ENCODE measurements at regions not wholly inside any gene's neighbourhood (a gene's known extent, or its start where the extent isn't known, plus 50 kb on each side); places are given as distances from the start of the nearest gene placed in this dataset.

- TF ChIP-seq CTCF (IDR thresholded peaks at IDR 0.05; ENCODE audit: borderline replicate concordance, insufficient read depth, low read depth, low read length): no peak
- H3K4me3 ChIP-seq (ENCODE audit: low read depth, low read length): no peak overlapping the region
Measured at GRCh38 chr4:8759987-8760386, 111.7 kb downstream of the HMX1 start.

DNA sequence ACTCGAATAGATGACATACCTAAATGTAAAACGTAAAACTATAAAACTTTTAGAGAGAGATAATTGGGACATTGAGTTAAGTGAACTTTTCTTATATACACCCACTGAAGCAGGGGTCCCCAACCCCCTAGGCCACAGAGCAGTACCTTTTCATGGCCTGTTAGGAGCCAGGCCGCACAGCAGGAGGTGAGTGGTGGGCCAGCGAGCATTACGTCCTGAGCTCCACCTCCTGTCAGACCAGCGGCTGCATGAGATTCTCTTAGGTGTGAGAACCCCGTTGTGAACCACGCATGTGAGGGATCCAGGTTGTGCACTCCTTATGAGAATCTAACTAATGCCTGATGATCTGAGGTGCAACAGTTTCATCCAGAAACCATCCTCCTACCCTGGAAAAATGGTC lies 114.8 kb downstream of the HMX1 start:
- no peak for TF ChIP-seq CTCF (IDR thresholded peaks at IDR 0.05; ENCODE audit: borderline replicate concordance, insufficient read depth, low read depth, low read length)

DNA sequence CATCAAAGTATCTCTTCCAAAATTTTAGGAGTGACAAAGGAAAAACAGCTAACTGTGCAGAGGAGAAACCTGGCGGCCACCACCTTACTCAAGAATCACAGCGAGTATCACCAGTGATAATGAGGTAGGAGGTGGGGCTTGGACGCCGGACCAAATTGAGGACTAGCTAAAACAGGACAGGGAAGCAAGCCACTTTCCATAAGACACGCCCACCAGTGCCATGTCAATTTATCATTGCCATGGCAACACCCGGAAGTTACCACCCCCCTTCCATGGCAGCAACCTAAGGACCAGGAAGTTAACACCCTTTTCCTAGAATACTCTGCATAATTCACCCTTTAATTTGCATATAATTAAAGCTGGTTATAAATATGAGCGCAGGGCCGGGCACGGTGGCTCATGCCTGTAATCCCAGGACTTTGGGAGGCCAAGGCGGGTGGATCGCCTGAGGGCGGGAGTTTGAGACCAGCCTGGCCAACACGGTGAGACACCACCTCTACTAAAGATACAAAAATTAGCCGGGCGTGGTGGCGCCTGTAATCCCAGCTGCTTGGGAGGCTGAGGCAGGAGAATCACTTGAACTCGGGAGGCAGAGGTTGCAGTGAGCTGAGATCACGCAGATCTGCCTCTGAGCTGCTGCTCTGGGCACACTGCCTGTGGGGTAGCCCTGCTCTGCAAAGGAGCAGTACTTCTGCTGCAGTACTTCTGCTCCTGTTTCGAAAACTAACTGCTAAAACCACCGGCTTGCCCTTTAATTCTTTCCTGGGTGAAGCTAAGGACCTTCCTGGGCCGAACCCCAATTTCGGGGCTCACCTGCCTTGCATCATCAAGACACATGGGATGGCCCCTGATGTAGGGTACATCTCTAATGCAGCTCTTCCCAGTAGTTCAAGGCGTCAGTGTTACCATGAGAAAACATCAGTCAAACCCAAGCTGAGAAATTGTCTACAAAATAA lies 116.7 kb downstream of the HMX1 start:
- TF ChIP-seq CTCF (IDR thresholded peaks at IDR 0.05; ENCODE audit: borderline replicate concordance, insufficient read depth, low read depth, low read length): no peak
- no peak overlapping the region for H3K4me3 ChIP-seq (ENCODE audit: low read depth, low read length)

More for the DNA sequence above, 114.8 kb downstream of the HMX1 start:
- H3K4me3 ChIP-seq (ENCODE audit: low read depth, low read length): no peak overlapping the region

DNA sequence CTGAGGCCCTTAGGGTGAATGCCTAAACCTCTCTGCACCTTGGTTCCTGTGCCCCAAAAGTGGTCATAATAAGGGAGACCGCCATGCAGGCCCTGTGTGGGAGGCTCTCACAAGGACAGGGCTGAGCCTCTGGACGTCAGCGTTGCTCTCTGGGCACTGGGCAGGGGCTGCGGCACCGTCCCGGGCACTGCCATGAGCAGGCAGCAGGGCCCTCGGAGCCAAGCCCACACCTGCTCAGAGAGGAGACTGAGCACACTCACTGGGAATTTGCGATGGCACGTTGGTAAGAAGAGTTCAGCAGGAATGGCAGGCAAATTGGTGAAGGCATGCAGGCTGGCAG lies 123.4 kb downstream of the HMX1 start:
- TF ChIP-seq CTCF (IDR thresholded peaks at IDR 0.05; ENCODE audit: borderline replicate concordance, insufficient read depth, low read depth, low read length): no peak
- H3K4me3 ChIP-seq (ENCODE audit: low read depth, low read length): no peak overlapping the region

DNA sequence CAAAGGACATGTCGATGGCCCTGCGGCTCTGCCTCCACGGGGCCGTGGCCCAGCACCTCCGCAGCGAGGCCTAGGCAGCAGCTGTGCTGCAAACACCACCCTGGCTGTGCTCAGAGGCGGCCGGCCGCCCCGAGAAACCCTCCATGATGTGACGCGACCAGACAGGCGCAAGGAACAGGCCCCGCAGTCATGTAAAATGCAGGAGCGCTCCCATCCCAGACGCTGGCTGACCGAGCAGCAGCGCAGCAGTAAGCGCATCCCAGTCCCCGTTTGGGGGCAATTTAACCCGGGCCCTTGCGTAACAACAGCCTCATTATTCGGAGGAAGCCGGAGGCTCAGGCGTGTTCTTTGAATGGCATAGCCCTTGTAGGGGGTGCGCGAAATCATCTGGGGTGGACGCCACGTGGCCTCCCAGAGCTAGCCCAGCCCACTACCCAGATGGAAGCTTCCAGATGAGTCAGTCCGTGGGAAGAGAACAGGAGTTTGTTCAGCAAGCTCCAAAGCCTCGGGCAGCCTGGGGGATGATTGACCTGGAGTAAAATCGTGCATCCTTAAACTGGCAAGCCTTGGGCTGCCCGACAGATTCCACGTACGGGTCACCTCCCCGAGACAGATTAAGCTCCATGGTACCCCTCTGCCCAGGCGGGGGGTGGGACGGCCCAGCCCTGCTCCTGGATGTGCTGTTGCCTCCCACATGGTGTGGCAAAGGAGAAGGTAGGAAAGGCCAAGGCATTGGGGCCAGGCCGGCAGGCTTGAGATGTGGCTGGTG lies 124.0 kb downstream of the HMX1 start:
- H3K4me3 ChIP-seq (ENCODE audit: low read depth, low read length): no peak overlapping the region
- TF ChIP-seq CTCF (IDR thresholded peaks at IDR 0.05; ENCODE audit: borderline replicate concordance, insufficient read depth, low read depth, low read length): no peak

DNA sequence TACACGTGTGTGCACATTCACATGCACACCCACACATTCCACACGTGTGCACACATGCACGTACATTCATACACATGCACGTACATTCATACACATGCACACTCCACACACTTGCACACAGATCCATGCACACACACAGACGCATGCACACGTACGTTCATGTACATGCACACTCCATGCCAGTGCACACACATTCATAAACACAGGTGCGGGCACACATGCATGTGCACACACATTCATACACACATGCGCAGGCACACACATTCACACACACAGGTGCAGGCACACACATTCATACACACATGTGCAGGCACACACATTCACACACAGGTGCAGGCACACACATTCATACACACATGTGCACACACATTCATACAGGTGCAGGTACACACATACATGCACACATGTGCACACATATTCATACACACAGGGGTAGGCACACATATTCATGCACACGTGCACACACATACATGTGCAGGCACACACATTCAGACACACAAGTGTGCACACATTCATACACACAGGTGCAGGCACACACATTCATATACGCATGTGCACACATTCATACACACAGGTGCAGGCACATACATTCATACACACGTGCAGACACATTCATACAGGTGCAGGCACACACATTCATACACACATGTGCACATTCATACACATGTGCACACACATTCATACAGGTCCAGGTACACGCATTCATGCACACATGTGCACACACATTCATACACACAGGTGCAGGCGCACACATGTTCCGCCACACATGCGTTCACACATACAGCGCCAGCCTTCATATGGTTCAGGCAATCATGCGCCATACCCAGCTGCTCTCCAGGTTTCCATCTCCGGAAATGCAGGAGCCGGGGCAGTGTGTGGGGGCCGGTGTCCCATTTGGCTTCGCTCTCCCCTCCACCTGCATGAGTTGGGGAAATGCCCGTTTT lies 124.8 kb downstream of the HMX1 start:
- no peak for TF ChIP-seq CTCF (IDR thresholded peaks at IDR 0.05; ENCODE audit: borderline replicate concordance, insufficient read depth, low read depth, low read length)
- no peak overlapping the region for H3K4me3 ChIP-seq (ENCODE audit: low read depth, low read length)

Measured in GM12875 (cell line).